COR-L47 (cell line): ENCODE measurements at regions not wholly inside any gene's neighbourhood (a gene's known extent, or its start where the extent isn't known, plus 50 kb on each side); places are given as distances from the start of the nearest gene placed in this dataset.

Experiments used
- DNase-seq: peaks from one replicate; lab custom pipeline; 2025; lab: John Stamatoyannopoulos, UW

GRCh38 chr11:112822478-112823274 lies 138.5 kb upstream of the NCAM1 start:
- DNase-seq = peak; percentile 36

- no peak for DNase-seq
Observed at GRCh38 chr11:112826026-112826425, 135.2 kb upstream of the NCAM1 start.

- no peak for DNase-seq
Observed at GRCh38 chr11:112826788-112827187, 134.4 kb upstream of the NCAM1 start.

DNA sequence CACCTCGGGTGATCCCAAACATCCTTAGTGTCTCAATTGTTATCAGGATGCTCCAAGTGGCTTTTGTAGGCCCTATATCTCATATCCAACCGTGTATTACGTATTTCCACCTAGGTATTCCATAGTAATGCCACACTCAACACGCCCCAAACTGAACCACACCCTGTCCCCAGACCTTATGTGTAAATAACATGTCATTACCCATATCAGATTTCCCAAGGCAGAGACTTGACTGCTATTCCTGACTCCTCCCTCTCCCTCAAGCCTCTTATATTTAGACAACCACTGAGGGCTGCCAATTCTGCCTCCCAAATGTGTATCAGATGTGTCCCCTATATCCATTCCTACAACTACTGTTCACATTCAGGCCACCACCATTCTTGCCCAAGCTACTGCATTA lies 132.8 kb upstream of the NCAM1 start:
- no peak for DNase-seq

GRCh38 chr11:112829971-112830654 lies 131.1 kb upstream of the NCAM1 start:
- no peak for DNase-seq

DNA sequence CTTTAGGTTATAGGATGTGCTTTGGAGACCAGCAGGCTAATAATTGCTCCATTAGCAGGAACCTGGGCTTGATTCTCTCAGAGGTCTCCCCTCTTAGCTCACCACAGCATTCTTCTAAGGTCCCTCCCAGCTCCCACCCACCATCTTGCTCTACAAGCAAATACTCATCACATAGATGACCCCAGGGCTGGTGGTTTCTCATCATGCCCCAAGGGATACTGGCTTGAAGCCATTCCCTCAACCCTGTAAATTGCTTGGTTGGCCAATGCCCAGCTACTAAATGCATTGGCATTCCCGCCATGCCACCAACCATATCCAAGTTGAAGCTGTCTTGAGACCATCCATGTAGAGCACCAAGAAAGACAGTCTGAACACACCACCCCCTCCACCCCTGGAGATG lies 130.2 kb upstream of the NCAM1 start:
- no peak for DNase-seq

GRCh38 chr11:112831969-112832766 lies 129.1 kb upstream of the NCAM1 start:
- no peak for DNase-seq

- peak; percentile 89 for DNase-seq
Observed at GRCh38 chr11:112834277-112834755, 126.9 kb upstream of the NCAM1 start.

- DNase-seq = peak; percentile 49
Observed at GRCh38 chr11:112835591-112836255, 125.5 kb upstream of the NCAM1 start.

- DNase-seq = no peak
Observed at GRCh38 chr11:112836256-112836602, 125.0 kb upstream of the NCAM1 start.

- no peak for DNase-seq
Observed at GRCh38 chr11:112837162-112837826, 123.9 kb upstream of the NCAM1 start.

DNA sequence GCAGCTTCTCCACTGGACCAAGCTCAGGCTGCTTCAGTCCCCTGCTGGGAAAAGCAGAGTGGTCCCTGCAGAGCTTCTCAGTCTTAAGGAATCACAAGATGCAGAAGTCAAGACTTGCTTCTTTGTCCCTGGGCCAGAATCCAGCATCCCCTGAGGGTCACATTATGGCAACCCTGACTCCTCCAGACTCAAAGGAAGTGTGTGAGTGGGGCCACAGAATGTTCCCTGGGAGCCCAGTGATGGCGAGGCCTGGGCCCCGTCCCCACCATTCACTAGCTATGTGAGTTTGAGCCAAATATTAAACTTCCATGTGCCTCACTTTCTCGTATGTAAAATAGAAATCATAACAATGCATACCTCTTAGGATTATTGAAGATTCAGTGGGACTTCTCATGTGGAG lies 122.2 kb upstream of the NCAM1 start:
- DNase-seq = no peak

GRCh38 chr11:112841729-112842128 lies 119.5 kb upstream of the NCAM1 start:
- DNase-seq = no peak

GRCh38 chr11:112842151-112842550 lies 119.1 kb upstream of the NCAM1 start:
- DNase-seq = no peak

DNA sequence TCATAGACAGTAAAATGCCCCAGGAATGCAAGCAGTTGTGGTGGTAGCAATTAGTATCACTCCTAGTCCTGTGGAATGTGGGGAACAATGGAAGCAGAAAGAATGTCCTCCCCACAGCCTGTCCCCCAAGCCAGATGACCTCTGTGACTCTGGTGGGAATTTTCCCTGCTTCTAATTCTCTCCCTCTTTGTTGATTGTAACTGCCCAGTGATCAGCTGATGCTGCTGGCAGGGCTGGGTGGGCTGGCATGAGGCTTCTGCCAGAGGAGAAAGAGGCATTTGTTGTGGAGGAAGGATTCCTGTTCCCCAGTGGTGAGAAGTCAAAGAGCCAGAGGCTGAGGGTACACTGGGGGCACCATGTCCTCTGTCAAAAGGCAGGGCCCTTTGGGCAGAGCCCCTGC lies 116.7 kb upstream of the NCAM1 start:
- DNase-seq = no peak

GRCh38 chr11:112847568-112847967 lies 113.7 kb upstream of the NCAM1 start:
- no peak for DNase-seq

- no peak for DNase-seq
Observed at GRCh38 chr11:112852143-112852866, 108.9 kb upstream of the NCAM1 start.

DNA sequence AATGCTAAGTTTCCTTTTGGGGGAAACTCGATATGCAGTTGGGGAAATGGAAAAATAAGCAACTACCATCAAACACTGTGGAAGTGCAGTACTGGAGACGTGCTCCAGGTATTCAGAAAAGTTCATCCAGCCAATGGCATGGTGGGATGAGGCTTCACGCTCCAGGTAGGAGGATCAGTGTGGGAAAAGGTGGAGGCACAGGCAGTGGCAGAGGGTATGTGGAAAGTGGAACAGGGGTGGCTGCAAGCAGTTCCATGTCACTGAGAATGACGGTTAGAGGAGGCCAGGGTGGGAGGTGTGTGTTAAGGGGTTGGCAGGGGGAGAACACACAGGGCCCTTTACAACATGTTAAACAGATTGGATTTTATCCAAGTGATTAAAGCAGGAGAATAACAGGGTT lies 105.1 kb upstream of the NCAM1 start:
- DNase-seq = no peak

DNA sequence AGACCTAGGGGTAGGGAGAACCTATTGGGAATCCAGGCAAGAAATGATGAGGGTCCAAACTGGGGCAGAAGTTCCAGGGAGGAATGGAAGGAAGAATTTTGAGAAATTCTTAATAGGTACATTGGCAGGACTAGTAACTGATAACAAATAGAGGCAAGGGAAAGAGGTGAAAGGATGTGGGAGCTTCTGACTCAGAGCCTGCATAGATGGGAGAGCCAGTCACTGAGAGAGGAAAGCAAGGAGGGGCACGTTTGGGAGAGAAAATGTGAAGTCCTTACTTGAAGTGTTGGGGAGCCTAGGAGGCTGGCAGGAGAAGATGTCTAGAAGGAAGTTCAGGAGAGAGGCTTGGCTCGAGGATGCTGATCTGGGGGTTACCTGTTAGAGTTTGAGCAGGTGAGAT lies 104.6 kb upstream of the NCAM1 start:
- no peak for DNase-seq

DNA sequence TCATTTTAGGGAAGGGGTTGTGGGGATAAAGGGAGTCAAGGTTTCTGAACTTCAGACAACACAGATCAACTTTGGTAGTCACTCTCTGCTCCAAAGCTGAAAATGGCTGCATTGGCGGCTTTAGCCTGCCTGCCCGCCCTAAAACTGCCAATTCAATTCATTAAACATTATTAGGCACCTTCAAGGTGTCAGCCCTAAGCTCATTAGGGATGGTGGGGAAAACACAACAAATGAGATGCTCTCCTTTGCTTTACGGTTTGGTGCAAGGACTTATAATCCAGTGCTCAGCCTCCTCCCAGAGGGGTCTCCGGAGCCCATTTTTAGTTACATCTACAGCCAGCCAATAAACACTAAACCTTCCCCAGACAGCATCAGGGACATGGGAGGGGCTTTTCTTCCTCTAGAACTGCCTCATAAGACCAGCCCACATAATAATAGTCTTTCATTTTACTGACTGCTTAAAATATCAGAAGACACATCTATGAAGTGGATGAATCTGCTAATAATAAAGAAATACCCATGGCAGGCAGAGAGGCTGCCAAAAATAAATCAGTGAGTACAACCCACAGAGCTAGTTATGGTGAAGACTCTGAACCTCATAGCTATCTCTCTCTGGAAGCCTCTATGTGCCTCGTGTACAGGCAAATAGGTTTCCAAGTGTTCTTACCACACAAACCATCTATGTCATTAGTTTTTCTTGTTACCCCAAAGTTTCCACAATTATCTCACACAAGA lies 102.8 kb upstream of the NCAM1 start:
- no peak for DNase-seq
